ENCODE measurements at regions not wholly inside any gene's neighbourhood (a gene's known extent, or its start where the extent isn't known, plus 50 kb on each side); places are given as distances from the start of the nearest gene placed in this dataset.

- TF ChIP-seq CTCF (IDR thresholded peaks at IDR 0.05): no peak
- no peak for TF ChIP-seq POLR2A (IDR thresholded peaks at IDR 0.05; ENCODE audit: low read depth)
Measured at GRCh38 chr20:11776687-11777086, 141.0 kb upstream of the BTBD3 start.
